MM.1S (cell line): ENCODE measurements at regions not wholly inside any gene's neighbourhood (a gene's known extent, or its start where the extent isn't known, plus 50 kb on each side); places are given as distances from the start of the nearest gene placed in this dataset.

Experiments
- DNase-seq: peaks from one replicate; pipeline ENCODE4 v3.0.0-alpha.2; 2015
- H2AFZ ChIP-seq: fragments of 300-600 bp; sonication (generic); 2 replicates; pipeline ENCODE4 v1.6.0; 2016; ENCODE audit warnings: antibody characterized with exemption, low read length
- H3F3A ChIP-seq: fragments of 300-600 bp; sonication (generic); 2 replicates; pipeline ENCODE4 v1.6.1; 2016; ENCODE audit warnings: mild to moderate bottlenecking, antibody characterized with exemption, low read length, moderate library complexity, mixed read lengths; ENCODE audit not compliant: insufficient read depth
- H3K27ac ChIP-seq: fragments of 300-600 bp; sonication (generic); 2 replicates; pipeline ENCODE4 v1.5.1; 2016; ENCODE audit warnings: mild to moderate bottlenecking, low read length
- H3K27me3 ChIP-seq: fragments of 300-600 bp; sonication (generic); replicated peaks from 2 replicates; pipeline ENCODE4 v1.6.0; 2016; ENCODE audit warnings: low read length; ENCODE audit not compliant: insufficient read depth
- H3K36me3 ChIP-seq: fragments of 300-600 bp; sonication (generic); replicated peaks from 2 replicates; pipeline ENCODE4 v1.6.1; 2016; ENCODE audit warnings: mild to moderate bottlenecking, low read length, mixed read lengths; ENCODE audit not compliant: insufficient read depth
- H3K4me1 ChIP-seq: fragments of 300-600 bp; sonication (generic); 2 replicates; pipeline ENCODE4 v1.6.1; 2016; ENCODE audit warnings: low read length, mixed read lengths
- H3K4me2 ChIP-seq: fragments of 300-600 bp; sonication (generic); 2 replicates; pipeline ENCODE4 v1.6.0; 2016; ENCODE audit warnings: low read depth, low read length
- H3K4me3 ChIP-seq: fragments of 300-600 bp; sonication (generic); 2 replicates; pipeline ENCODE4 v1.5.1; 2016; ENCODE audit warnings: low read length, mixed read lengths
- H3K79me2 ChIP-seq: fragments of 300-600 bp; sonication (generic); 2 replicates; pipeline ENCODE4 v1.6.1; 2016; ENCODE audit warnings: mixed run types, low read length, mixed read lengths
- H3K9ac ChIP-seq: fragments of 300-600 bp; sonication (generic); 2 replicates; pipeline ENCODE4 v1.6.1; 2016; ENCODE audit warnings: low read length, mixed read lengths
- H3K9me2 ChIP-seq: fragments of 300-600 bp; sonication (generic); replicated peaks from 2 replicates; pipeline ENCODE4 v1.6.1; 2016; ENCODE audit warnings: mild to moderate bottlenecking, low read length, mixed read lengths; ENCODE audit not compliant: insufficient read depth
- H3K9me3 ChIP-seq: fragments of 300-600 bp; sonication (generic); replicated peaks from 2 replicates; pipeline ENCODE4 v1.6.1; 2016; ENCODE audit warnings: mild to moderate bottlenecking, low read length, mixed read lengths; ENCODE audit not compliant: insufficient read depth
- H4K20me1 ChIP-seq: fragments of 300-600 bp; sonication (generic); 2 replicates; pipeline ENCODE4 v1.6.1; 2016; ENCODE audit warnings: mild to moderate bottlenecking, low read length, moderate library complexity, mixed read lengths; ENCODE audit not compliant: insufficient read depth
- CTCF ChIP-seq: fragments of 300-600 bp; sonication (generic); IDR thresholded peaks from 2 replicates; pipeline ENCODE4 v1.5.1; 2016; ENCODE audit warnings: antibody characterized with exemption, low read length, mixed read lengths
- EZH2 ChIP-seq: fragments of 300-600 bp; sonication (generic); optimal IDR thresholded peaks from 2 replicates; pipeline ENCODE3; 2017; ENCODE audit warnings: low read depth, mild to moderate bottlenecking, antibody characterized with exemption, low read length, mixed read lengths
- EZH2phosphoT487 ChIP-seq: fragments of 300-600 bp; sonication (generic); IDR thresholded peaks from 2 replicates; pipeline ENCODE4 v1.6.1; 2018; ENCODE audit warnings: antibody characterized with exemption, low read length

GRCh38 chr6:81547149-81547548, 205.3 kb downstream of the TENT5A start:
- Histone ChIP-seq H2AFZ (no peak overlapping the region), H3K4me2 (no peak overlapping the region), H3K36me3 (no peaks in the 10 kb centered on the region), H3F3A (no peaks in the 10 kb centered on the region), H3K9ac (no peak overlapping the region), H3K9me2 (no peaks in the 10 kb centered on the region), H3K27ac (no peak overlapping the region), H3K9me3 (no peaks in the 10 kb centered on the region), H3K79me2 (no peaks in the 10 kb centered on the region), H3K4me1 (no peaks in the 10 kb centered on the region), H3K4me3 (no peak overlapping the region), H3K27me3 (no peaks in the 10 kb centered on the region), H4K20me1 (no peaks in the 10 kb centered on the region)
- TF ChIP-seq EZH2phosphoT487 (no peak), EZH2 (no peak), CTCF (no peak)
- no peak for DNase-seq

GRCh38 chr6:81534934-81535465, 217.5 kb downstream of the TENT5A start:
- Histone ChIP-seq H3K27me3 (no peaks in the 10 kb centered on the region), H3K27ac (no peak overlapping the region), H4K20me1 (no peaks in the 10 kb centered on the region), H3K4me1 (peaks cover 19% of the 10 kb centered on the region), H3K4me3 (no peak overlapping the region), H3K36me3 (no peaks in the 10 kb centered on the region), H3K4me2 (no peak overlapping the region), H2AFZ (no peak overlapping the region), H3K9ac (no peak overlapping the region), H3K9me3 (no peaks in the 10 kb centered on the region), H3F3A (peaks cover 11% of the 10 kb centered on the region), H3K79me2 (no peaks in the 10 kb centered on the region), H3K9me2 (no peaks in the 10 kb centered on the region)
- no peak for TF ChIP-seq EZH2
- TF ChIP-seq EZH2phosphoT487: no peak
- TF ChIP-seq CTCF: no peak
- DNase-seq: no peak

- Histone ChIP-seq H3K4me1 (peaks cover 19% of the 10 kb centered on the region), H2AFZ (peak overlapping the region; percentile 36; the same call in 1 of the 2 replicates), H3K9ac (no peak overlapping the region), H4K20me1 (no peaks in the 10 kb centered on the region), H3K27me3 (no peaks in the 10 kb centered on the region), H3K79me2 (no peaks in the 10 kb centered on the region), H3K9me2 (no peaks in the 10 kb centered on the region), H3K27ac (peak overlapping the region; percentile 58; the same call in 1 of the 2 replicates), H3K36me3 (no peaks in the 10 kb centered on the region), H3F3A (peaks cover 11% of the 10 kb centered on the region), H3K9me3 (no peaks in the 10 kb centered on the region), H3K4me3 (peak overlapping the region; percentile 12; the same call in 1 of the 2 replicates), H3K4me2 (peak overlapping the region; percentile 26)
- TF ChIP-seq EZH2phosphoT487 (no peak), EZH2 (no peak)
- peak; percentile 79 for DNase-seq
Measured at GRCh38 chr6:81531869-81532561, 220.5 kb downstream of the TENT5A start.

- no peaks in the 10 kb centered on the region for H4K20me1 ChIP-seq
- H3K79me2 ChIP-seq: no peaks in the 10 kb centered on the region
- no peaks in the 10 kb centered on the region for H3K9me3 ChIP-seq
- DNase-seq: no peak
- H3K4me3 ChIP-seq: no peak overlapping the region
- no peak overlapping the region for H3K9ac ChIP-seq
- no peaks in the 10 kb centered on the region for H3K27me3 ChIP-seq
- no peaks in the 10 kb centered on the region for H3F3A ChIP-seq
- no peak for TF ChIP-seq EZH2
- no peak for TF ChIP-seq CTCF
- H3K27ac ChIP-seq: no peak overlapping the region
- no peak overlapping the region for H3K4me2 ChIP-seq
- no peak overlapping the region for H2AFZ ChIP-seq
- H3K36me3 ChIP-seq: no peaks in the 10 kb centered on the region
- H3K4me1 ChIP-seq: no peaks in the 10 kb centered on the region
- H3K9me2 ChIP-seq: no peaks in the 10 kb centered on the region
Measured at GRCh38 chr6:81517455-81517854, 235.0 kb downstream of the TENT5A start.
